Heart left ventricle (tissue), 16 donors: ENCODE measurements at regions not wholly inside any gene's neighbourhood (a gene's known extent, or its start where the extent isn't known, plus 50 kb on each side); places are given as distances from the start of the nearest gene placed in this dataset.
A peak's percentile ranks its signal among the peaks of the same experiment; 100 is the strongest.

Experiments used
- ATAC-seq, 4 donors: fragments of 200-7000 bp; cut with Tn5 transposase; one replicate each; pipeline ENCODE4 v1.9.1; 2020 to 2022; ENCODE audit warnings: moderate library complexity in 4 of 4, mild to moderate bottlenecking in 3 of 4, moderate number of reproducible peaks in 1 of 4
- DNase-seq, 5 donors: peaks; one replicate each; pipeline ENCODE4 v3.0.0-alpha.2; 2020
- H3K27ac ChIP-seq, 12 donors: fragments of 200-600 bp; sonication (generic) in 4 of 12; one replicate each; pipeline versions ENCODE4 v1.5.0 to v1.8.0; 2016 to 2022; ENCODE audit warnings: mild to moderate bottlenecking in 2 of 12
- H3K27me3 ChIP-seq, 9 donors: fragments of 200-600 bp; sonication (generic) in 2 of 9; one replicate each; pipeline versions ENCODE4 v1.5.1 to v1.8.0; 2016 to 2022; ENCODE audit warnings: mild to moderate bottlenecking in 3 of 9
- H3K36me3 ChIP-seq, 9 donors: fragments of 200-600 bp; sonication (generic) in 2 of 9; one replicate each; pipeline versions ENCODE4 v1.5.0 to v1.8.0; 2018 to 2022; ENCODE audit warnings: mild to moderate bottlenecking in 2 of 9
- H3K4me1 ChIP-seq, 12 donors: fragments of 200-600 bp; sonication (generic) in 4 of 12; one replicate each; pipeline versions ENCODE4 v1.5.0 to v1.8.0; 2016 to 2022; ENCODE audit warnings: mild to moderate bottlenecking in 3 of 12
- H3K4me3 ChIP-seq, 12 donors: fragments of 200-600 bp; sonication (generic) in 4 of 12; one replicate each; pipeline versions ENCODE4 v1.5.0 to v1.8.0; 2017 to 2022; ENCODE audit warnings: mild to moderate bottlenecking in 9 of 12, moderate library complexity in 4 of 12
- H3K9me3 ChIP-seq, 12 donors: fragments of 200-600 bp; sonication (generic) in 4 of 12; one replicate each; pipeline versions ENCODE4 v1.5.0 to v1.8.0; 2016 to 2022; ENCODE audit warnings: mild to moderate bottlenecking in 1 of 12
- CTCF ChIP-seq, 12 donors: fragments of 200-600 bp; sonication (generic) in 4 of 12; IDR thresholded peaks; one replicate each; pipeline versions ENCODE4 v1.5.0 to v1.8.0; 2018 to 2022; ENCODE audit warnings: antibody characterized with exemption in 12 of 12, mild to moderate bottlenecking in 5 of 12
- POLR2A ChIP-seq, 2 donors: fragments of 450-650 bp; IDR thresholded peaks; one replicate each; pipeline ENCODE4 v1.6.1; 2017; ENCODE audit warnings: antibody characterized with exemption in 2 of 2, mild to moderate bottlenecking in 2 of 2, moderate library complexity in 2 of 2
- WGBS, 4 donors: extraction: QIAGEN DNeasy Blood & Tissue Kit in 2 of 4; methylation state at CpG; one replicate each; pipeline versions ENCODE4 v1.1.5 to v1.1.7; 2013 to 2018; 5-methylcytosine and 5-hydroxymethylcytosine counted together
- intact Hi-C, 10 donors: fragments of 100-400 bp; cut with DNase I; formaldehyde crosslinking; loops; one replicate each; pipeline versions ENCODE4 v1.11.1 to v1.14.2; 2022
- donor health status: ischemic (EF 13 %, LVEDD 7.1; RV severe dilation, severe dysfunction).
- donor health status: healthy with polysubstance abuse.
- donor health status: DM: no; HTN: yes; CAD: no.
- donor health status: DM: no; HTN: no; CAD: no.
- donor health status: ischemic (EF 25% LVEDD 6.9; RV normal size, moderate dysfunction).
- donor health status: ischemic (EF 25% LVEDD 5.7; RV mildly dilated, moderate dysfunction).
- donor health status: healthy.
- donor health status: DM: yes; HTN: yes; CAD: no.
- donor health status: ischemic (EF 35%, LVEDD 5.7; RV mildly dilated, moderate dysfunction).
- donor health status: nonischemic (EF 11% LVEDD 7.7; RV severe dilation, severe dysfunction).
- donor health status: DM: yes; HTN: yes; CAD: no.
- donor health status: PGD.
- donor health status: ischemic (EF 29% LVEDD 5.4; RV normal size, mild dysfunction).
- donor health status: nonischemic (EF 23%, LVEDD 6.1; RV moderate dilation, normal function).

DNA sequence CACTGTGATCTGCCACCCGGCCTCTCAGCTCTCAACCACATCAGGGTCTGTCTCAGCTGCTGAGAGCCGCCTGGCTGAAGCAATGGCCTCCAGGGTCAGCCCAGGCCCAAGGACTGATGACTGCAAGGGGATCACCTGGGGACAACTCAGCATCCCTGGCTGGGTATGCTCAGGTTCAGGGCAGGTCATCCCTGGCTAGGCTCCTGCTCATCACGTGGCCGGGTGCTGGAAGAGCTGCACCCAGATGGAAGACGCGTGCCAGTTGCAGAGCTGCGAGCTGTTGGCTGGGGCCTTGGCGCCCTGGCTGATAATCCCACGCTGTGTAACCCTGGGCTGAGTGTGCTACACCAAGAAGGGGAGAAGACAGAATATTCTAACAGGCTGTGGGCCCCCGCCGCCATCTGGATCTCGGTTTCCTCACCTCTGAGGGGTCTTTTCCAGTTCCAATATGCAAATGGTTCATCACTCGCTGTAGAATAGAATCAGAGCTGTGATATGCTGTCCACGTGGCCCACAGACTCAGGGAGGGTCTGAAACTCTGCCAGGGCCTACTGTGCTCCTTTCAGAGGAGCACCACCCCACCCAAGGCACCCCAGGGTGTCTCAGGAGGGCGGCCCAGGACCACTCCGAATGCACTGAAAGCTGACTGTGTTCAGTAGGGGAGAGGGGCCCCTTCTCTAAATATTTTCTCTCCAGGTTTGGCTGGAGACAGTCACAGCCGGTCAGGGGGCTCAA lies 338.8 kb downstream of the BCOR start:
- H3K9me3 ChIP-seq, result no peaks in the 10 kb centered on the region
- intact Hi-C loops, result no loop called here
- peak overlapping the region in 8 of 12 donors; percentile 30 to 80 (median 66) for H3K27ac ChIP-seq
- H3K4me3 ChIP-seq, result no peak overlapping the region
- 61 to 77% (median 71%) methylated on average over 16 to 17 of the region's 17 CpGs for WGBS, 4 donors
- no peaks in the 10 kb centered on the region for H3K36me3 ChIP-seq
- ATAC-seq (peak in 3 of 4 donors; percentile 11 to 54 (median 20)), DNase-seq (peak in 3 of 5 donors; percentile 51 to 61 (median 57))
- TF ChIP-seq CTCF (IDR thresholded peaks at IDR 0.05) (no peak), POLR2A (IDR thresholded peaks at IDR 0.05) (no peak)
- H3K27me3 ChIP-seq, result peaks cover 0 to 10% (median 0%) of the 10 kb centered on the region in 9 donors
- peaks cover 0 to 21% (median 6%) of the 10 kb centered on the region in 12 donors for H3K4me1 ChIP-seq

- Histone ChIP-seq H3K4me1 (peaks cover 0 to 21% (median 6%) of the 10 kb centered on the region in 12 donors), H3K4me3 (no peak overlapping the region), H3K36me3 (no peaks in the 10 kb centered on the region), H3K27me3 (peaks cover 0 to 10% (median 0%) of the 10 kb centered on the region in 9 donors), H3K9me3 (no peaks in the 10 kb centered on the region), H3K27ac (peak overlapping the region in 9 of 12 donors; percentile 20 to 80 (median 61))
- no peak for TF ChIP-seq POLR2A (IDR thresholded peaks at IDR 0.05)
- TF ChIP-seq CTCF (IDR thresholded peaks at IDR 0.05), result no peak
- DNase-seq (peak in 3 of 5 donors; percentile 43 to 62 (median 59)), ATAC-seq (peak; percentile 2 to 66 (median 37))
- WGBS, 4 donors, result 32 to 52% (median 40%) methylated on average over 13 to 15 of the region's 15 CpGs
- intact Hi-C loops, result no loop called here
Measured at GRCh38 chrX:39759526-39760224, 338.1 kb downstream of the BCOR start.

DNA sequence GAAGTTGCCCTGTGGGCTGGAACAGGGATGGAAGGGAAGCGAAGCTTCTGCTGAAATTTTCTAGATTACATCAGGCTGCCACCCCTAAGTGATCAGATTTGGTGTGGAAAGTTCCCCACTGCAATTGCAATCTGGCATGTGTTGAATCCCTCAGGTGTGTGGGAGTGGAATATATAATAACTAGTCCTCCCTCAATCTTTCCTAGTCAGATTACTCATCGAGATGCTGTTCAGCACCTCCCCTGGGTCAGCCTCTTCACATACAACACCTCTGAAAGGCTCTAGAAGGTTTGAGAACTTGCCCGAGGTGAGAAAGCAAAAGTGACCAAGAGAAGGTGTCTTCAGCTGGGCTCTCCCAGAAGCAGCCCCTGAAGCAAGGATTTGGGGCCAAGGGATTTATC lies 336.8 kb downstream of the BCOR start:
- no peak overlapping the region for H3K4me3 ChIP-seq
- no peak for TF ChIP-seq CTCF (IDR thresholded peaks at IDR 0.05)
- no peak for TF ChIP-seq POLR2A (IDR thresholded peaks at IDR 0.05)
- ATAC-seq (no peak), DNase-seq (no peak)
- 76 to 92% (median 82%) methylated on average over 3 of the region's 3 CpGs for WGBS, 4 donors
- H3K27me3 ChIP-seq, result peaks cover 0 to 10% (median 0%) of the 10 kb centered on the region in 9 donors
- H3K27ac ChIP-seq, result no peak overlapping the region
- no peaks in the 10 kb centered on the region for H3K36me3 ChIP-seq
- intact Hi-C loops, result no loop called here
- no peaks in the 10 kb centered on the region for H3K9me3 ChIP-seq
- H3K4me1 ChIP-seq, result peaks cover 0 to 17% (median 5%) of the 10 kb centered on the region in 12 donors

- ATAC-seq (peak in 2 of 4 donors; percentile 41 to 43), DNase-seq (no peak)
- Histone ChIP-seq H3K27me3 (peaks cover 0 to 6% (median 0%) of the 10 kb centered on the region in 9 donors), H3K4me1 (peaks cover 0 to 23% (median 2%) of the 10 kb centered on the region in 12 donors), H3K36me3 (no peaks in the 10 kb centered on the region), H3K4me3 (no peak overlapping the region), H3K27ac (no peak overlapping the region), H3K9me3 (no peaks in the 10 kb centered on the region)
- 71 to 79% (median 77%) methylated on average over 5 of the region's 5 CpGs for WGBS, 4 donors
- intact Hi-C loops, result no loop called here
- TF ChIP-seq POLR2A (IDR thresholded peaks at IDR 0.05) (no peak), CTCF (IDR thresholded peaks at IDR 0.05) (no peak)
Measured at GRCh38 chrX:39762266-39762841, 335.4 kb downstream of the BCOR start.
